GM19351 (cell line): ENCODE measurements at regions not wholly inside any gene's neighbourhood (a gene's known extent, or its start where the extent isn't known, plus 50 kb on each side); places are given as distances from the start of the nearest gene placed in this dataset.

Experiments used
- ATAC-seq: cut with Tn5 transposase; IDR thresholded peaks from one replicate; pipeline ENCODE4 v1.9.1; 2021; ENCODE audit warnings: mild to moderate bottlenecking, moderate library complexity; ENCODE audit not compliant: unreplicated experiment

- no peak for ATAC-seq
Observed at GRCh38 chr1:222910699-222911098, 95.9 kb downstream of the DISP1 start.

DNA sequence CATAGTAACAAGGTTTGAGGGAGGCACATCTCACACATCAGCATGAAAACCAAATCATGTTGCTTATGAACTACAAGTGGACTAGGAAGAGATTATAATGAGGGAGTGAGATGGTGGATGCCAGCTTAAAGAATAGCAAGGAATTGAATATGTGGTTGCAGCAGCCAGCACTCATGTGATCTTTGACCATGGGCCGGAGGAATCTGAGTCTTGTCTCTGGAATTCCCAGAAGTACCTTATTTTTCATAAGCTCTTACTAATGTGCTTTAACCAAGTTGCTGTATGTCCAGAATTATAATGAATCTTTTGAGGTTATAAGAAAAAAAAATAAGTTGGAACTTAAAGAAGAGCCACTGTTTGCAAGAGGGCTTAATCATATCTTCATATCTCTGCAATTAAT, 97.0 kb downstream of the DISP1 start:
- no peak for ATAC-seq

GRCh38 chr1:222912730-222913129, 97.9 kb downstream of the DISP1 start:
- ATAC-seq, result no peak

GRCh38 chr1:222914861-222915632, 100.2 kb downstream of the DISP1 start:
- no peak for ATAC-seq

DNA sequence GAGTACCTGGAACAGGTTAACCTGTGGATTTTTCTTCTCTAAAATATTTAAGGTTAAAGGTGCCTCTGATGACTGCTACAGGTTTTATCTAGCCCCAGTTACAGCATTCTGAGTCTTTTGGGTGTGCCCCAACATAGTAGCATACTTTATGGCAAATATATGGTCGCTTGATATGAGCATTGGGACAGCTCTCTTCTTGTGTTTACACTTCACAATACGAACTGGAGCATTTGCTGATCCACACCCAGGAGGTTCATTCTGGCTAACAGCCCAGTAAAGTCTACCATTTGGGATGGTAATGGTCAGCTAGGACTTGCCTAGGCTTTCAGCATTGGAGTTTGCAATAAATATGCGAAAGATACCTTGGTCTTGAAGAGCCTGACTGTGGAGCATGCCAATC, 101.3 kb downstream of the DISP1 start:
- no peak for ATAC-seq

GRCh38 chr1:222918801-222919477, 104.1 kb downstream of the DISP1 start:
- ATAC-seq, result no peak

DNA sequence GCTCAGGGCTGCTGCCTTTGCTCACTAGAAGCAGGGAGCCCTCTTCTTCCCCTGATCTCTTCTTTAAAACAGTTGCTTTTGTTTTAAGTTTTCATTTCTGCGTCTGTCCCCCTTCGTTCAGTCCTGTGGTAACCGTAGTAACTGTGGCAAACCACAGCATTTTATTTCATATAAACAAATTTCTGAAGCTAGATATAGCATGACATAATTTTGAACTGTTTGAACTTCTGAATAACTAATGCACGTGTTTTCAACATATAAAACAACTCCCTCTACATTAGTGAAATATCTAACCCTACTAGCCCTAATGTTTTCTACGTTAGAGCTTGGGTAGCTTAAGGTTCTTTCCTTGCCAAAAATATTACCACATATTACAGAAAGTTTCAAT, 104.6 kb downstream of the DISP1 start:
- no peak for ATAC-seq

DNA sequence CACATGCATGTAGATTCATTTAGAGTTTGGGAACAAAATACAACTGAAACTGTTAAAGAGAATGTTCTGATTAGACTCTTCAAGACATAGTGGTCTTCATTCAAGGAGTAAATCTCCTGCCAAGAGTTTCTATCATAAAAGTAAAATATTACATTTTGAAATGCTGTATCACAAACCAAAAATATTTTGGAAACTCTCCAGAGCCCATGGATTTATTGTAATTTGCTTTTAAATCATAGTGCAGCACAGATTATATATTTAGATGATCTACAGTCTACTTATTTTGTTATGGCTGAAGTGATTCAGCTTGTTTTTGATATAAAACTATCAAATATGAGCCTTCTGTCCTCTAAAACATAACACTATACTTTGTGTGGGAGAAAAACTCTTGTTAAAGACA, 105.3 kb downstream of the DISP1 start:
- no peak for ATAC-seq

- no peak for ATAC-seq
Observed at GRCh38 chr1:222921945-222922344, 107.1 kb downstream of the DISP1 start.

- no peak for ATAC-seq
Observed at GRCh38 chr1:222923506-222923905, 108.7 kb downstream of the DISP1 start.

GRCh38 chr1:222924136-222924706, 109.4 kb downstream of the DISP1 start:
- ATAC-seq, result no peak

DNA sequence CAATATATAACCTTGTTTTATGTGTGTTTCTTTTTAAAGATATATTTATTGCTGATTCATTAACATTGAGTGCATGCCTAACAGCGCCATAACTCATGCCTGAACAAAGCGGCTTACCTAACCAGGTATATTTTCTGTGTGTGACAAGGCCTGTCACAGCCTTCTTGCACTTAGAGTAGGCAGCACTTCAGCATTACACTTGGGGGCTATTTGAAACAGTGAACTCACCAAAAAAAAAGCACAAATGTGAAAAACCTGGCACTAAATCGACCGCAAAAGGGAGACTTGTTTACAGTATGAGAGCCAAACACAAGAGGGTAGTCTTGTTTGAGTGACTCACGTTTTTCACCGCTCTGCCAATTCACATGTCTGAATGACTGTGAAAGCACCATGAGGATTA, 111.7 kb downstream of the DISP1 start:
- no peak for ATAC-seq

GRCh38 chr1:222927031-222927430, 112.2 kb downstream of the DISP1 start:
- no peak for ATAC-seq

DNA sequence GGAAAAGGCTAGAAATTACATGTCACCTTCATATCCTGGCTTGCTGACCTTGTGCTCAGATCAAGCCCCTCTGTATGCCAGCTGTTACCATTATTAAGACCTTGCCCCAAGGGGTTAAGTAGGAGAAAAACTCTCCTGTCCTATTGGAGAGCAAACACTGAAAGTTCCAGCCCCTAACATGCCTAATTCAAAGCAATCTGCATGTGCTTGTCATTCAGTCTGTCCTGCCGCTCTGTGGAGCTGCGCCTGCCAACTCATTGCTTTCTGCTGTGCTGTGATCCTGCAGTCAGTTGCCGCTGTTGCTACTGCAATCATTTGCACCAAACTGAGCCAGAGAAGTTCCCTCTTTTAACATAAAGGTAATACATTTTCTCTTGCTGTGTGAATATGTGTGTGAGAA, 113.4 kb downstream of the DISP1 start:
- no peak for ATAC-seq

- no peak for ATAC-seq
Observed at GRCh38 chr1:222930070-222930469, 115.2 kb downstream of the DISP1 start.

DNA sequence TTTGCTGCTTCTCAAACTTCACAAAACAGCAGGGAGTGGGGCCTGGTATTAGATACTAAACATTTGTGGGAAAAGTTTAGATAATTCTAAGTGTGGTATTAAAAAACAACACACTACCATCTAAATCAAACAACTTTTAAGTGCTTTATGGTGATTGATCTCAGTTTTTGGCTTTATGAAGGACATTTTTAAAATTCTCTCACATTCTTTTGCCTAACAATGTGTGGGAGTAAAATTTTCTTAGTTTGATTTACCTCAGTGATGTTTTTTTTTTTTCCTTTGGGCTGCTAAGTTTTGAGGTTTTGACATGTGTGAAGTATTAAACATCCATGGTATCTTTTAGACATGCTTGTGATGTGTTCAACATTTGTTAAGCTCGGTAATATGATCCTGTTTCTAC, 116.2 kb downstream of the DISP1 start:
- no peak for ATAC-seq

DNA sequence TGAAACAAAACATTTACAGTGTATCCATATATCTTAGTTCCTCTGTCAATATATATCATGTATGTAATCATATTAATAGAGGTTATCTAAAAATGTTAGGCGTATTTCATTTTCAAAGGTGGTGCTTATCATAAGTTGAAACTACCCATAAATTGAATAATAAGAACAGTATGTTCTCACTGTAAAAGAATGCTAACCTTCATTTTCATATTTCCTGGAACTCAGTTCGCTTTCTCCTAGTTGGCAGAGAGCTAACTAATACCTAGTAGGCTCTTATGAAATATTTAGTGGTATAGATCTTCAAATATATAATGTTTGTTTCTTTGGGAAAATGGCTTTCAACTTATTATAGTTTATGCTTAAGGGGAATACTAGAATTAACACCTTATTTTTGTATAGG, 118.4 kb downstream of the DISP1 start:
- no peak for ATAC-seq

DNA sequence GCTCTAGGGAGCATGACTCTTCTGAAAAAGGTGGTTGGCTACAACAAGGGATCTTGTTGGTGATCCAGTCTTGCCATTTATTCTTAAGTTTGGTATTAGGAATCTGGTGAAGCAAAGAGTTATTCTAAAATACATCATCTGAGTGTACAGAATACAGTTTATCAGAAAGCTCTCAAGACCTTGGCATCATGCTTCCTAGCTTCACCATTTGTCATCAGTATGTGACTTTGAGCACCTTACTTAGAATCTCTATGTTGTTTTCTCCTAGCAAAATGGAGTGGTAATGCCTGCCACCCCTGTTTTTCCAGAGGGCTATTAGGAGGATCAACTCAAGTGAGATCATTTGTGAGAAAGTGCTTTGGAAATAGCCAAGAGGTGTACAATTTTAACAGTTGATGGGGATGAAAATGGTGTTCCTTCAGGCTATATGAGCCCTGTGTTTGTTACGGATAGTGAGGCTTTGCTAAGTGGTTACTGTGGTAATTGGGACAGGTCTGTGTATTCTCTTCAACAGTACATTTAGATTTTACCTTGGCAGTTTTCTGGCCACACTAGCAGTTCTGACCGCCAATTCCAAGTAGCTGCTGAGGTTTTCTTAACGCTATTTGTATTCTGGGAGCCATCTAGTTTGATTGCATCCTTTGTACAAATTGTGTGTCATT, 120.5 kb downstream of the DISP1 start:
- no peak for ATAC-seq

DNA sequence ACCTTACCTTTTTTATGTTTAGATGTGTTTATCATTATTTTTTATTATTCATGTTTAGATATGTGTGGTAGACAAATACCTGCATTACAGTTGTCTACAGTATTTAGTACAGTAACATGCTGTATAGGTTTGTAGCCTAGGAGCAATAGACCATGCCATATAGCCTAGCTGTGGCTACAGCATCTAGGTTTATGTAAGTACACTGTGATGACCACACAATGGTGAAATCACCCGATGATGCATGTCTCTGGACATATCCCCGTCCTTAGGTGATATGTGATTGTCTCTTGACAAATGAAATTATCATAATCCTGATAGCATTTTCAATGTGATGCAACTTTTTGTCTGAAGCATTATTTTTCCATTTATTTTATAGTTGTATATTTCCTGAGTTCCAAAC, 121.2 kb downstream of the DISP1 start:
- ATAC-seq, result no peak

GRCh38 chr1:222938986-222939385, 124.1 kb downstream of the DISP1 start:
- ATAC-seq, result no peak

GRCh38 chr1:222940095-222940494, 125.3 kb downstream of the DISP1 start:
- no peak for ATAC-seq

GRCh38 chr1:222940906-222941305, 126.1 kb downstream of the DISP1 start:
- no peak for ATAC-seq
